ENCODE measurements at regions not wholly inside any gene's neighbourhood (a gene's known extent, or its start where the extent isn't known, plus 50 kb on each side); places are given as distances from the start of the nearest gene placed in this dataset.

- DNase-seq (ENCODE audit: low spot score) = no peak
Measured at GRCh38 chr5:88544136-88544645, 275.5 kb upstream of the TMEM161B start.

- no peak for DNase-seq (ENCODE audit: low spot score)
Measured at GRCh38 chr5:88542786-88543185, 274.1 kb upstream of the TMEM161B start.

GRCh38 chr5:88540471-88541115 lies 271.9 kb upstream of the TMEM161B start:
- DNase-seq (ENCODE audit: low spot score) = no peak

GRCh38 chr5:88539693-88540365 lies 271.2 kb upstream of the TMEM161B start:
- no peak for DNase-seq (ENCODE audit: low spot score)

GRCh38 chr5:88539026-88539425 lies 270.4 kb upstream of the TMEM161B start:
- no peak for DNase-seq (ENCODE audit: low spot score)

- no peak for DNase-seq (ENCODE audit: low spot score)
Measured at GRCh38 chr5:88536146-88536545, 267.5 kb upstream of the TMEM161B start.

GRCh38 chr5:88524941-88525340 lies 256.3 kb upstream of the TMEM161B start:
- no peak for DNase-seq (ENCODE audit: low spot score)

GRCh38 chr5:88519066-88519465 lies 250.4 kb upstream of the TMEM161B start:
- DNase-seq (ENCODE audit: low spot score) = no peak

- DNase-seq (ENCODE audit: low spot score) = no peak
Measured at GRCh38 chr5:88518131-88519016, 249.7 kb upstream of the TMEM161B start.

- DNase-seq (ENCODE audit: low spot score) = no peak
Measured at GRCh38 chr5:88515881-88516819, 247.5 kb upstream of the TMEM161B start.

GRCh38 chr5:88515068-88515467 lies 246.4 kb upstream of the TMEM161B start:
- DNase-seq (ENCODE audit: low spot score) = no peak

- DNase-seq (ENCODE audit: low spot score) = no peak
Measured at GRCh38 chr5:88509403-88509802, 240.8 kb upstream of the TMEM161B start.

GRCh38 chr5:88507261-88507660 lies 238.6 kb upstream of the TMEM161B start:
- DNase-seq (ENCODE audit: low spot score) = no peak

- DNase-seq (ENCODE audit: low spot score) = no peak
Measured at GRCh38 chr5:88503406-88503805, 234.8 kb upstream of the TMEM161B start.

GRCh38 chr5:88503041-88503345 lies 234.3 kb upstream of the TMEM161B start:
- DNase-seq (ENCODE audit: low spot score) = no peak

GRCh38 chr5:88502179-88503040 lies 233.8 kb upstream of the TMEM161B start:
- no peak for DNase-seq (ENCODE audit: low spot score)

GRCh38 chr5:88495810-88496209 lies 227.2 kb upstream of the TMEM161B start:
- no peak for DNase-seq (ENCODE audit: low spot score)

- DNase-seq (ENCODE audit: low spot score) = no peak
Measured at GRCh38 chr5:88490874-88491273, 222.2 kb upstream of the TMEM161B start.

- DNase-seq (ENCODE audit: low spot score) = no peak
Measured at GRCh38 chr5:88489364-88489763, 220.7 kb upstream of the TMEM161B start.

GRCh38 chr5:88488561-88488960 lies 219.9 kb upstream of the TMEM161B start:
- no peak for DNase-seq (ENCODE audit: low spot score)

- DNase-seq (ENCODE audit: low spot score) = no peak
Measured at GRCh38 chr5:88488130-88488529, 219.5 kb upstream of the TMEM161B start.

Data from left forelimb (tissue), 1 donor.